Smooth muscle cell (in vitro differentiated cells): ENCODE measurements at regions not wholly inside any gene's neighbourhood (a gene's known extent, or its start where the extent isn't known, plus 50 kb on each side); places are given as distances from the start of the nearest gene placed in this dataset.
"Not testable (repeated sequence)": the region's sequence is repeated elsewhere in the genome, so short reads cannot be mapped to it uniquely, and the experiment has no call there.

ENCODE experiments used
- DNase-seq: peaks from one replicate; lab custom pipeline; 2025; ENCODE audit not compliant: unreplicated experiment; lab: John Stamatoyannopoulos, UW
- H2AFZ ChIP-seq: fragments of 200-600 bp; sonication (generic); 2 replicates; pipeline ENCODE4 v1.6.0; 2016; ENCODE audit warnings: antibody characterized with exemption, low read depth, mild to moderate bottlenecking
- H3F3A ChIP-seq: fragments of 200-600 bp; sonication (generic); 2 replicates; pipeline ENCODE4 v1.6.0; 2017; ENCODE audit warnings: antibody characterized with exemption, low read depth
- H3K27ac ChIP-seq: fragments of 200-600 bp; sonication (generic); 2 replicates; pipeline ENCODE4 v1.5.1; 2016; ENCODE audit warnings: low read depth, mild to moderate bottlenecking
- H3K27me3 ChIP-seq: fragments of 200-600 bp; sonication (generic); 2 replicates; pipeline ENCODE4 v1.6.1; 2016; ENCODE audit warnings: low read depth, mild to moderate bottlenecking
- H3K36me3 ChIP-seq: fragments of 200-600 bp; sonication (generic); 2 replicates; pipeline ENCODE4 v1.5.1; 2016; ENCODE audit warnings: low read depth
- H3K4me1 ChIP-seq: fragments of 200-600 bp; sonication (generic); 2 replicates; pipeline ENCODE4 v1.5.1; 2016; ENCODE audit warnings: low read depth
- H3K4me2 ChIP-seq: fragments of 200-600 bp; sonication (generic); 2 replicates; pipeline ENCODE4 v1.6.0; 2016; ENCODE audit warnings: mild to moderate bottlenecking
- H3K4me3 ChIP-seq: fragments of 200-600 bp; sonication (generic); 2 replicates; pipeline ENCODE4 v1.5.1; 2016; ENCODE audit warnings: mild to moderate bottlenecking
- H3K79me2 ChIP-seq: fragments of 200-600 bp; sonication (generic); 2 replicates; pipeline ENCODE4 v1.6.0; 2016; ENCODE audit warnings: low read depth, mild to moderate bottlenecking
- H3K9ac ChIP-seq: fragments of 200-600 bp; sonication (generic); 2 replicates; pipeline ENCODE4 v1.6.0; 2016; ENCODE audit warnings: low read depth
- H3K9me3 ChIP-seq: fragments of 200-600 bp; sonication (generic); replicated peaks from 2 replicates; pipeline ENCODE4 v1.5.1; 2016; ENCODE audit warnings: low read depth
- H4K20me1 ChIP-seq: fragments of 200-600 bp; sonication (generic); 2 replicates; pipeline ENCODE4 v1.6.0; 2016; ENCODE audit warnings: low read depth
- WGBS: methylation state at CpG from one replicate; pipeline ENCODE4 v1.1.7; 2016; ENCODE audit warnings: low lambda C conversion rate; 5-methylcytosine and 5-hydroxymethylcytosine counted together
- TF ChIP-seq, protein P1 (sequence below): fragments of 200-600 bp; sonication (generic); IDR thresholded peaks from 2 replicates; pipeline ENCODE4 v1.5.1; 2017; ENCODE audit warnings: borderline replicate concordance, mild to moderate bottlenecking, antibody characterized with exemption; ENCODE audit not compliant: insufficient read depth, poor library complexity, severe bottlenecking

DNA sequence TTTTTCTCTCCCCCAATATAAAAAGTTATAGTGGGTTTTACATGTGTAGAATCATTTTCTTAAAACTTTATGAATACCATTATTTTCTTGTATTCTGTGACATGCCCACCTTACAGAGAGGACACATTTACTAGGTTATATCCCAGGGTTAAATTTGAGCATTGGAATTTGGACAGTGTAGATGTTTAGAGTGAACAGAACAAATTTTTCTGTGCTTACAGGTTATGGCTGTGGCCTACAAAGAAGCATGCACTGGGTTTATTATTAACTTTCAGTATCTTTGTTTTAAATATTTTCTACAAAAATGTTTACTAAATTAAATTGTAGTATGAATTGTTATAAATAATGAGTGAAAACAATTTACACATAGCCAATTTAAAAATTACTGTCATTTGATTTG, 51.3 kb upstream of the TRIM77 start:
- not testable (repeated sequence) for H3K4me2 ChIP-seq, H3K79me2 ChIP-seq, H3K27me3 ChIP-seq, H3K36me3 ChIP-seq, H3K4me3 ChIP-seq, H3F3A ChIP-seq, H3K27ac ChIP-seq, H4K20me1 ChIP-seq, DNase-seq, H3K9me3 ChIP-seq, H3K9ac ChIP-seq, H3K4me1 ChIP-seq, H2AFZ ChIP-seq

DNA sequence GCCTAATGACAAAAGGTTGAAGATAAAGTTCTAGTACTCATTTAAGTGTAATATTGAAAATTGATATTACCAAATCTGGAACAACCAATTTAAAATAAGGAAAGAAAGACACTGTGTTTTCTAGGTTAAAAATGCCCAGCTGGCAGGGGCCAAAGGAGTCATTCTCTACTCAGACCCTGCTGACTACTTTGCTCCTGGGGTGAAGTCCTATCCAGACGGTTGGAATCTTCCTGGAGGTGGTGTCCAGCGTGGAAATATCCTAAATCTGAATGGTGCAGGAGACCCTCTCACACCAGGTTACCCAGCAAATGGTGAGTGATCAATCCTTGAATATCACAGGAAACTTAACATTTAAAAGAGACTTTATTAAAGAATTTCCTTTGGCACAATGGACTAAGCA, 50.7 kb upstream of the TRIM77 start:
- H3K4me3 ChIP-seq, H3K9ac ChIP-seq, H3K4me1 ChIP-seq, H3K4me2 ChIP-seq, H4K20me1 ChIP-seq, H3F3A ChIP-seq, H3K27ac ChIP-seq, H3K79me2 ChIP-seq, H2AFZ ChIP-seq, H3K36me3 ChIP-seq, H3K27me3 ChIP-seq, DNase-seq, H3K9me3 ChIP-seq: not testable (repeated sequence)
- WGBS = 71% methylated on average over 2 of the region's 2 CpGs

DNA sequence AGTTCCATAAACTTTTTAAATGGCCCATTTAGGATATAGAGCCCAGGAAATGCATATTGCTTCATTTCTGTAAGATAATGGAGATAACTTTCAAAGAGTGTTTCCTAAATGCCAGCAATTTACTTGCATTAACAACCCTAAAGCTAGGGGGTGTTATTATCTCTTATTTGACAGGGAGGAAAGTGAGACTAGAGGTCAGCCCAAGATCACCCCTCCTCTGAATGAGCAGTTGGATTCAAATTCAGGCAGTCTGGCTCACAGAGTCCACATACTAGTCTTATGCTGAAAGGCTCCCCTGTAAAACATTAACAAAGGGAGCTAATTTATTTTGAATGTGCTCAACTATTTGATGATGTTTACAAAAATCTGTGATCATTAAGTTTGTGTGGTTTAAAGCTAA, 49.9 kb upstream of the TRIM77 start:
- no peak for DNase-seq
- no peaks in the 10 kb centered on the region for H3K9me3 ChIP-seq

More for the DNA sequence above, 49.9 kb upstream of the TRIM77 start:
- Histone ChIP-seq H4K20me1 (no peaks in the 10 kb centered on the region), H3K36me3 (no peaks in the 10 kb centered on the region), H3K4me1 (no peaks in the 10 kb centered on the region), H3K27ac (no peak overlapping the region), H3K4me2 (no peak overlapping the region), H3K27me3 (no peaks in the 10 kb centered on the region), H3K4me3 (no peak overlapping the region), H3K79me2 (no peaks in the 10 kb centered on the region), H3K9ac (no peak overlapping the region), H2AFZ (no peak overlapping the region), H3F3A (no peaks in the 10 kb centered on the region)
- TF ChIP-seq, protein P1, sequence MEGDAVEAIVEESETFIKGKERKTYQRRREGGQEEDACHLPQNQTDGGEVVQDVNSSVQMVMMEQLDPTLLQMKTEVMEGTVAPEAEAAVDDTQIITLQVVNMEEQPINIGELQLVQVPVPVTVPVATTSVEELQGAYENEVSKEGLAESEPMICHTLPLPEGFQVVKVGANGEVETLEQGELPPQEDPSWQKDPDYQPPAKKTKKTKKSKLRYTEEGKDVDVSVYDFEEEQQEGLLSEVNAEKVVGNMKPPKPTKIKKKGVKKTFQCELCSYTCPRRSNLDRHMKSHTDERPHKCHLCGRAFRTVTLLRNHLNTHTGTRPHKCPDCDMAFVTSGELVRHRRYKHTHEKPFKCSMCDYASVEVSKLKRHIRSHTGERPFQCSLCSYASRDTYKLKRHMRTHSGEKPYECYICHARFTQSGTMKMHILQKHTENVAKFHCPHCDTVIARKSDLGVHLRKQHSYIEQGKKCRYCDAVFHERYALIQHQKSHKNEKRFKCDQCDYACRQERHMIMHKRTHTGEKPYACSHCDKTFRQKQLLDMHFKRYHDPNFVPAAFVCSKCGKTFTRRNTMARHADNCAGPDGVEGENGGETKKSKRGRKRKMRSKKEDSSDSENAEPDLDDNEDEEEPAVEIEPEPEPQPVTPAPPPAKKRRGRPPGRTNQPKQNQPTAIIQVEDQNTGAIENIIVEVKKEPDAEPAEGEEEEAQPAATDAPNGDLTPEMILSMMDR = no peak
